GM12891 (cell line): ENCODE measurements at regions not wholly inside any gene's neighbourhood (a gene's known extent, or its start where the extent isn't known, plus 50 kb on each side); places are given as distances from the start of the nearest gene placed in this dataset.

Experiments
- PAX5 ChIP-seq: IDR thresholded peaks from 2 replicates; pipeline ENCODE4 v1.6.1; 2011; ENCODE audit warnings: low read length, moderate library complexity, mild to moderate bottlenecking; ENCODE audit not compliant: insufficient read depth, severe bottlenecking
- POLR2A ChIP-seq: IDR thresholded peaks from 2 replicates; pipeline ENCODE4 v1.6.1; 2011; ENCODE audit warnings: low read depth, low read length, control low read depth
- POLR2AphosphoS5 ChIP-seq: IDR thresholded peaks from 2 replicates; pipeline ENCODE4 v1.6.1; 2011; ENCODE audit warnings: low read depth, low read length, control low read depth
- POU2F2 ChIP-seq: IDR thresholded peaks from 2 replicates; pipeline ENCODE4 v1.6.1; 2011; ENCODE audit warnings: low read depth, mild to moderate bottlenecking, control low read depth, low read length, moderate library complexity
- SPI1 ChIP-seq: IDR thresholded peaks from 2 replicates; pipeline ENCODE4 v1.6.1; 2011; ENCODE audit warnings: low read depth, low read length, control low read depth
- TAF1 ChIP-seq: IDR thresholded peaks from 2 replicates; pipeline ENCODE4 v1.6.1; 2011; ENCODE audit warnings: low read depth, low read length, control low read depth

- TF ChIP-seq POLR2A: no peak
- no peak for TF ChIP-seq POLR2AphosphoS5
- TF ChIP-seq POU2F2: no peak
- TF ChIP-seq PAX5: no peak
- no peak for TF ChIP-seq TAF1
- TF ChIP-seq SPI1: no peak
Measured at GRCh38 chr13:107993239-107993949, 221.9 kb downstream of the LIG4 start.
